GM21619 (cell line): ENCODE measurements at regions not wholly inside any gene's neighbourhood (a gene's known extent, or its start where the extent isn't known, plus 50 kb on each side); places are given as distances from the start of the nearest gene placed in this dataset.

Experiments
- ATAC-seq: cut with Tn5 transposase; IDR thresholded peaks from one replicate; pipeline ENCODE4 v1.9.1; 2021; ENCODE audit not compliant: unreplicated experiment

DNA sequence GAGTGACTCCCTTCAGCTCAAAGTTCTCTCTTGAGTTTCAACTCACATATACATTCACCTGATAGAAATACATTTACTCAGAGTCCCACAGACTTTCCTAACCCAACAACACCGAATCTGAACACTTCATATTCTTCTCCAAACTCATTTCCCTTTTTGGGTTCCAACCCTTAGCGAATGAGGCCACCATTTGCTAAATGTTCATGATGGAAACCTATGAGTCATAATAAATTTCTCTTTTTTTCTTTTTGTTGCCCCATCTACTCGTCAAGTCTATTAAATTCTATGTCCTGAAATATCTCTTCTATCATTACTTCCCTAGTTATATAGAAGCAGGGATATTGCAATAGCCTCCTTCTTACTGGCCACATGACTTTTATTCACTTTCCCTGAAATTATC is 100.1 kb downstream of the HLX start:
- no peak for ATAC-seq

DNA sequence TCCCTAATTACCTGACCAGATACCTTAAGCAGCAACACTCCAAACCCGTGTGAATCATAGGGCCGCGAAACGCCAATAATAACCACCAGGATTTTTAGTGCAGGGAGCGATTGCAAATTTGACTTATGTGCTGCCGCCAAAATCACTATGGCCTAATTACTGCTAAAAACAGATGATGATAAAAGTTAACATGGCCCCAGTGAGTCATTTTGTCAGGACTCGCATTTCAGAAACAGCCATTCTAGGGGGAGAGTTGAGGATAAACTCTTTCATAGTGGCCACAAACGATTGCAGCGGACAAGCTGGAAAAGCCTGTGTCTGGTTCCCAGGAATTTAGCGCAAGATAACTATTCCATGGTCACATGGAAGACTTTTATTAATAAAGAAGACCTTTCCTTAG is 103.4 kb downstream of the HLX start:
- no peak for ATAC-seq

DNA sequence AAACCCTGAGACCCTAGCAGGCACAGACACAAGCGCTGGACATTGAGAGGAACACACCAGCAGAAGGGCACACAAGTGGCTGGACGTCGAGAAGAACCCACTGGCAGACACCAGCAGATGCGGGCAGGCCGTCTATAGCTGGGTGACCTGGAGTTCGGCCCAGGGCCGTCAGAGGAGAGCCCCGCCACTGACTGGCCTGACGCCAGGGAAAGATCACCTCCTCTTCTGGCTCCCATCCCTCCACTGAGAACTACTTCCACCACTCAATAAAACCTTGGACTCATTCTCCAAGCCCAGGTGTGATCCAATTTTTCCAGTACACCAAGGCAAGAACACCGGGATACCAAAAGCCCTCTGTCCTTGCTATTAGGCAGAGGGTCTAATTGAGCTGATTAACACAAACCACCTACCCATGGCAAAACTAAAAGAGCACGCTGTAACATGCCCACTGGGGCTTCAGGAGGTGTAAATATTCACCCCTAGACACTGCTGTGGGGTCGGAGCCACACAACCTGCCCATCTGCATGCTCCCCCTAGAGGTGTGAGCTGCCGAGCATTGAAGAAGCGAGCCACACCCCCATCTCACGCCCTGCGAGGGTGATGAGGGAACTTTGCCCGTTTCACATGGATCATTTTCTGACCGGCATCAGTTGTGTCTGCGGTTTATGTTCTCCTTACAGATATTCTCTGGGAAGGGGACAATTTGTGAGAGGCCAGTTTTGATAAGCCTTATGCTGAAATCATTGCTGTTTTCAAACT is 104.8 kb downstream of the HLX start:
- ATAC-seq = no peak

DNA sequence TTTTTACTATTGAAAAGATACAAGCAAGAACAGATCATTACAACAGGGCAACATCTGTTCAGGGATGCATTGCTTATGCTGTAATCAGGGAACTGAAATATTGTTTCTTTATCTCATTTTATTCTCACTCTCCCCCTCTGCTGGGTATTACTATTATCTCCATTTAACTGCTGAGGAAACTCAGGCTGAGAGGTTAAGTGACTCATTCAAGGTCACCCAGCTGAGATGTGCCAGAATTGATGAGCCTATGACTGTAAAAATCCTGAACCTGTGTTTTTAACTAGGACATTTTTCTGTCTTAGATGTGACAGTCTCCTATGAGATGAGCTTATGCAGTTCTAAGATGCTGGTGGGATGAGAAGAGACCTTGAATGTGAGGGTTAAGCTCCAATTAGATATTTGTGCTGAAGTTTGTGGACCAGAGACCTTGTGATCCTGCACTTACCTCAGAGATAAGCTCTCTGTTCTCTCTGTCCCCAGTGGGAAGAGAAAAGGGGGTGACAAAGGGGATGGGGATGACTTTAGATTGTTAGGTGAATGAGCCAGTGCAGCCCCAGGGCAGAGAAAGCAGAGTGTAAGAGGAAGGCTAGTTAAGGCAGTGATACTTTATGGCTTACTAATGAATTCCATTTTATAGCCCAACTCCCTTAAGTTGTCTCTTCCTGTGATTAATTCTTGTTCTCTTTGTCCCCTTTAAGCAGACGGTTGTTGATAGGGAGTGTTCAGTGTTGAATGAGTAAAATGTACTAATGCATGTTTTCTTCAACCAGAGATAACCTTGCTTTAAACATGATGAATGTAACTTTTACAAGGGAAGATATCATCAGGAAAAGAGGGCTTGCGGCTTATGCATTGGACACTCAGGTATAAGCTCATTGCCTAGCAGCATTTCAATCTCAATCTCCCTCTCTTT is 111.4 kb downstream of the HLX start:
- ATAC-seq = no peak

DNA sequence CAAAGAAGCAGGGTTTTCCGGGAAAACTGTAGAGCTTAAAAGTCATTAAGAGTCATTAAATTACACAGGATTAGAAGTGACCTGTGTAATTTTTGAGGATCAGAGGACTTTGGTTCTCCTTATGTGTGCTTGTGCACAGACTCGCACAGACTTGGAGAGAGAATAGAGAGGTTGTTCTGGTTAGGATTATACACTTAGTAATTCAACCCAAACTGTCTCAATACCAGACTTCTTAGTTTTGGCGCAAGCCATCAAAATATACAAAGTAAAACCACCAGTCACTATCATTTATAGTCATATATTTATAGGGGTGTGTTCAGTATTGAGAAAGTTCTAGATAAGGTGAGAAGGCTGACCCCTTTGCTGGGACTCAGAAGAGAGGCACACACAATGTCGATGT is 112.3 kb downstream of the HLX start:
- ATAC-seq = no peak

DNA sequence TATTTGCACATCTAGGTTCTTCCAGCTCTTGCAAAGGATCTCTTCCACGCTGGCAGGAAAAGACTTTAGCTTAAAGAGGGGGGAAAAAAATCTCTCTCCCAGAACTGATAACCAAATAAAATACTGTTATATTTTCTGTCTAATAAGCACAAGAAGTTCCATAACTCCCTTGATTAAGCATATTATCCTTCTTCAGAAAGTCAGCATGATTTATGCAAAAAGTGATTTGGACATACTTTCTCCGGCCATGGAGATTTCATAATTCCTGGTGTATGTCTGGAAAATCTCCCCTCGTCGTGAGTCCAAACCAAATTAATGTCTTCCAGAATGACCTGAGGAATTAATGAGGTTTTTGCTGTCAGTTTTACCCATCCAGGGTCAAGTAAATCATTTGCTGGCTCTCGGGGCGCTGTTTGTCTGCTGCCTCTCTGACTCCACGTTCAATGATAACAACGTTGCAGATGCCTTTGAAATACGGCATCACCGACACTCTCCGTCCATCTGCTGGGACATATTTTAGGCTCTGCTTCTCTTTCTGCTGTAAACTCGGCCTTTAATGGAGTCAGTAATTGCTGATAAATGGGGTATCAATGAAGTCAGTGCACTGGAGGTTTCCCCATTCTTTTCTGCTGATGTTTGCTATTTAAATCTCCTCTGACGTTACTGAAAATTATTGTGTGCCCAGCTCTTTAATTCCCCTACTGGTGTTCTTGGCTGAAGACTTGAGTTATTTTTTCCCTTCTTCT is 112.9 kb downstream of the HLX start:
- ATAC-seq = no peak

DNA sequence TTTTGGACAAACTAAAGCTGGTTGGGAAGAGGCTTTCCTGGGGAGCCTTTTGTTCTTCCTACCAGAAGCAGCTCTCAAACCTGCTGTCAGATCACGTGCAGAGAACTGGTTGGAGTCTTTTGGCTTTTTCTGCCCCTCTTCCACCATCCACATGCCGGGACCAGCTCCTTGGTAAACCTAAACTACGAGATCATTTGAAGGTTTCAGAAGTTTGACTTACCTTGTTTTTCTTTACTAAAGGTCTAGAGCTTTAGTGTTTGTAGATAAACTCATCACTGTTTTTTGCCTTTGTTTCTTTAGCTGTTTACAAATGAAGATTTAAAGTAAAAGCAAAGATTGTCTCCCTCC is 113.4 kb downstream of the HLX start:
- ATAC-seq = no peak

DNA sequence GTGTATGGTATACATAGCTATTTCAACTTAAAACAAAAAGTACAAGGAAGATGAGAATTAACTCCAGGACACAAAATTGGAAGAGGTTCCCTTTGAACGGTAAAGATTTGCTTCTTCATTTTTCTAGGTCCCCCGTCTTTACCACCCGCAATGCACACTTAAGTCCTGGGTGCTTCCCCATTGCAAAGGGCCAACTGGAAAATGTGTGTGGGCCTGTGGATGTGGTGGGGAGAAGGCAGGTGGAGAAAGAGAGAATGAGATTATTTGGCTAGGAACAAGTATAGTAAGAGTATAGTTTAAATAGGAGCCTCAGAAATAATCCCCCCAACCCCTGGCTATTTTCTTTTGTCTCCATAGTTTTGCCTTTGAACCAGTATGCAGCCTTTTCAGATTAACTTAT is 115.4 kb downstream of the HLX start:
- ATAC-seq = no peak

DNA sequence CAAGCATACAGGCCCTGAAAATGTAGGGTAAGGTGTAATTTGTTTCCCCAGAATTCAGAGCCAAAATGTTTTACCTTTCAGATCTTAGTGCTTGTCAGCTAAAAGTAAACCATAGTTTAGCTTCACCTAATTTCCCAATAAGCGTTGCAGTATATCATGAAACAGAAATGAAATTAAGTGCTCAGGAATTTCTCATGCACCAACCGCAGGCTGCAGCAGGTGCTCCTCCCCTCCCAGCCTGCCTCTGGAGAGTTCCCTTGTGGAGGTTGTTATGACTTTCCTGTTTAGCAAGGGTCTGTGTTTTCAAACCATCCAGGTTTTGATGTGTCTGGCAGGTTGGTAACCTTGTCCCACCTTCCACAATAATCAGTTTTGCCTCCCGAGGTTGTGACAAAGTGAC is 118.5 kb downstream of the HLX start:
- ATAC-seq = no peak

DNA sequence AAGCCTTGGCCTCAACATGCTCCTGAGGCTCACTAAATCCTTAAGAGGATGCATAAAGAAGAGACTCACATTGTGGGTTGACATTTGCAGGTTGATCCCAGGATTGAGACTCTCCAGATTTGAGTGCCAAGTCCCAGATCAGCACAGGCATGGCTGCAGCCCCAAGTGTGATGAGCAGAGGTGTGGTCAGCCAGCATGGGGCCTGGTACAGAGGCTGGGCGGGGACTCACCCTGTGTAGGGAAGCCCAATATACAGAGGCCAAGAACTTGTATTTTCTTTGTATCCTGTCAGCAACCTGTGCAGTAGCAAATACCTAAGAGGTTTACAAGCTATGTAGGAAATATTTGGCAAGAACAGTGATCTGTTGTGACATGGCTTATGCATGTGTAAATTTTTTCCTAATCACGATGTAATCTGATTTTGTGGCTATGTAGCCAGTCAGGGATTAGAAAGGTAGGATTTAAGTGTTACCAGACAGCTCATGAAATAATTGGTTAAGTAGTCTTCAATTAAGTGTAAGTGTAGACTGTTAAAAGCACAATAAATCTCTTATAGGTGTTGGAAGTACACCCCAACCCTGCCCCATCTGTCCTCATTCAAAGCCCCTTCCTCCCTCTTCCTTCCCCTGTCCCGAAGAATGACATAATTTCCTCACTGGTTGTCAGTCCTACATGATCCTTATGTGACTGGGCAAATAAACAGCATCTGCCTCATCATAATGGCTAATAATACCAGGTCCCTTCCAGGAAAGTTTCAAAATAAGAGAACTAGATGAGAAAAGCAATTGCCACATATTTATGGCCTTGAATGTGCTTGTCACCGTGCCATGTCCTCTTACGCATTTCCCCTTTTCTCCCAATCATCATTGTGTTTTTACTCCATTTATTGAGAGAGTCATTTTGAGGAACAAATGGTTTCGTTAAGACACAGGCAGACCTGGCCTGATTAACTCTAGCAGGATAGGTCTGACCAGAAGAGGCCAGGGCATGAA is 120.9 kb downstream of the HLX start:
- no peak for ATAC-seq

DNA sequence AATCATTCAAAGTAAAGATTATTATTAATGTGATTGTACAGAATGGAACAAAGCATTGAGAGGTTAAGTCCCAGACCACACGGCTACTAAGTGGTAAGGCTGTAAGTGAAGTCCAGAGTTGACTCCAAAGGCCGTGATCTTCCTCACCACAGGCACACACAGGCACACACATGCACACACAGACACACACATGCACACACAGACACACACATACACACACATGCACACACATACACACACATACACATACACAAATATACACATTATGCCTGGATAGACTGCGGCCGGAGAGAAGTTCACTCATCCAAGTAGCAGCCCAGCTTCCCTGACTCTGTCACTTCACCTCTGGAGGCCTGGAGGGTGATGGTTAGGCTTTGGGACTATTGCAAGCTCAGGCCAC is 121.9 kb downstream of the HLX start:
- no peak for ATAC-seq

DNA sequence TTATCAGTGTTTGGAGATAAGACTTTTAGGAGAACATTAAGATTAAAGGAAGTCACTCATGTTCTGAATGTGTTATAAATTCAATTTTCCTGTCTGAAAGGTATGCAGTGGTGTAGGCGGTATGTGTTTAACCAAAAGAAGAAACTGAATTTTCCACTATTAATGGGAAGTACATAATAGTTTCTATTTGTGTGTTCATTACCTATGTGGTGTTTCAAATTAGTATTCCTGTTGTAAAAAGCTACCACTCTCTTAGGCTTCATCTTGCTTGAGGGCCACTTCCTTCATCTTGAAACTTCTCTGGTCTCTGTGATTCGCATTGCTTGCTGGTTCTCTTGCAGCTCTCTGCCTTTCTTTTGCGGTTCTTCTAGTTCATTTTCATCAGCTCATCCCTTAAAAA is 123.4 kb downstream of the HLX start:
- no peak for ATAC-seq

DNA sequence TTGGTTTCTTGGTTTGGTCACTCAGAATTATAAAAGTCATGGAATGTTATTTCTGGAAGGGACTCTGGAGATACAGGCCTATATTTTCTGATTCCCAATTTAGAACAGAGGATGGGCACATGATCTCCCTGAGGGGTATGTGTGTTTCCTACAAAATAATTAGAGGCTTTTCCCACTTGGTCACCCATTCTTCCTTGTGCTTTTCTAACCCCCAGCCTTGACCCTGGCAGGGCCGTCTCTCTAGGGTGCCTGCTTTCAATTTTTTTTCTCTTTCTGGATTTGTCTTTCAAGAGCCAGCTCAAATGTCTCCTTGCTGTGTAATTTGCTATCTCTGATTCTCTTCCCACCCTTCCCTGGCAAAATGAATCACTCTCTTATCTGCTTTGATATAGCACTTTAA is 131.9 kb downstream of the HLX start:
- no peak for ATAC-seq

DNA sequence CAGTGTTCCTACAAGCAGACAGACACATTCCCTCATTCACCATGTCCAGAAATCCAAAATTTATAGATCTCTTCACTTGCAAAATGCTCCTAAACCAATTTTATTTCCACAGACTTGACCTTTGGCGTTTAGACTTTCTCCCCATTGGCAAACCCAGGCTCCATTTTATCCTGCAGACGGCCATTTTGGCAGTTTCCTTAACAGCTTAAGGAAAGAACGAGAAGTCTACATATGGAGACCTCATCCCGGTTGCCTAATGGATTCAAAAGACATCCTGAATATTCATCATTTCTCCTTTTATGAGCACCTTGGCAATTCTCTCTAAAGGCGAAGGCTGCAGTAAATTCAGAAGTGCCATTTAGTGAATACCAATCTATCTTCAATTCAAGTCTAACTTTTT is 132.9 kb downstream of the HLX start:
- ATAC-seq = no peak

DNA sequence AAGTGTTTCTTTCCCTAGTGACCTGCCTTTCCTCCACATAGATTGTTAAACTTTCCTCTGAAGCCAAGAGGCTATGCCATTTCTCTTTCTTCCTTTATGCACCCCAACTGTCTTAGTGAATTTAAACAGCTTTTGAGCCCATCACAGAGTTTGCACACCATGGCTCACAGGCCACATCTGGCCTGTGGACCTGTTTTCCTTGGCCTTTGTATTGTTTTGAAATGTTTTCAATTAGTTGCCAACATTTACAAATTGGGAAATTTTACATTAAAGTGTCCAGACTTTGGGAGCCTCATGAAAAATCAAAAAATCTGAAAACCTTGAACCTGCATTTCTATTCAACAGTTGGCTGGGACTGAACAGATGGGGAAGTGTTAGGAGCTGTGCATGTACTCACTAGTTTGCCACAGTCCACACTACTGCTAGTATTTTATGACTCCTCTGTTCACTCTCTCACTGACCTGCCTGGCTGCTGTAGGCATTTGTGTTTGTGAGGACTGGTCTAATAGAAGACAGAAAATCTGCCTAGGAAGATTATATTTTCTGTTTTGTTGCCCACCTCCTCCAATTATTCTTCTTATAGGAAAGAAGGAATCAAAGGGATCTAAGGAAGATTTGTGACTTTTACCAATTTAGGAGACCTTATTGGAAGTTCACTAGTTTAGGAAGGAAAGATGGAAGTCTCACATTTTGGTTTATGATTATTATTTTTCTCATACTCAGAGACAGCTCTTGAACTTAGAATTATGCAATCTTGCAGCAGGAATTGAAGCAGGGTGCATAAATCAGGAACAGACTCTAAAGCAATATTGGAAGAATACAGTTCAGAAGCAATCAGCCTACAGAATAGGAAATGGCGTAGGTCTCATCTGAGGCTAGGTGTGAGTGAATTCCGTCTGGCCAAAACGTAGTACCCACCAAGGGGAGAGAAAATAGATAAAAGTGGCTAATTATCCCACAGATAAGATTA is 134.7 kb downstream of the HLX start:
- no peak for ATAC-seq

DNA sequence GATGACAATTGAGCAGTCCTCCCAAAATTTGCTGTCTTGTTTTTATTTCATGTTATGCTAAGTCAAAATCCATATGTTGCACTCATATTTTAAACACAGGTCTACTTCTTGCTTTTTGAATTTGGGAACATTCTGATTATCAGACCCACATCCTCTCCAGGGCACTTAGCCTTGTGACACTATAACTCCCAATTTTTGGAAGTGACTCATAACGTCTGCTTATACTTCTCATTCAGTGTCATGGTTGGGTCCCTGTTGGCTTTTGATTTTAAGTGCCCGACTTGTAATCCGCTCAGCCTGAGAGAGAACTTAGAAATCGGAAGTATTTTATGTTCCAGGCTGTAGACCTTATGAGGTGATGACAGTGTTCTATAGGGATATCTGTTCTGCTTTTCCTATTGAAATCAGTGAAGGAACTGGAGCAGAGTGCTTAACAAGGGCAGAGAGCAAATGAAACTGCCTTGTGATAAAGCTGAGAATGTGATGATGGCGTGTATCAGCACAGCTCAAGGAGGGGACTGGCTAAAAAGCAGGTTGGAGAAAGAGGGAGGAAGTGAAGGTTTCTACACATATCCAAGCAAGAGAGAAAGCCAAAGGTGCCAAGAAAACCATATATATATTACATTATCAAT is 136.0 kb downstream of the HLX start:
- ATAC-seq = no peak

DNA sequence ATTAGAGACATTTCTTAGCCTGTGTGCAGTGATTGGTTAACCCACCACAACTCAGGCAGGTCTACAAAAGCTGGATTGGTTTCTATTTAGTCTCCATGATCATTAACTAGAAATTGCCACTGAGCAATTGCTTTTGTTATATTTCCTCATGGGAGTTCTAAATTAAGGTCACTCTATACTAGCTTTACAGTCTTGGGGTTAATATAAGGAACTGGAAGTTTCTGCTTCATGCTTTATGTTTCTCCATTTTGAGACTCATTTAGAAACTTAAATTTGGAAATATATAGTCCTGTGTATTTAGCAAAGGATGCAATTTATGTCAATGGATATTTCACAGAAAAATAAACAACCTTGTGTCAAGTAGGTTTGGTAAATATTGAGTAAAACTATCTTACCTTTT is 137.5 kb downstream of the HLX start:
- no peak for ATAC-seq

DNA sequence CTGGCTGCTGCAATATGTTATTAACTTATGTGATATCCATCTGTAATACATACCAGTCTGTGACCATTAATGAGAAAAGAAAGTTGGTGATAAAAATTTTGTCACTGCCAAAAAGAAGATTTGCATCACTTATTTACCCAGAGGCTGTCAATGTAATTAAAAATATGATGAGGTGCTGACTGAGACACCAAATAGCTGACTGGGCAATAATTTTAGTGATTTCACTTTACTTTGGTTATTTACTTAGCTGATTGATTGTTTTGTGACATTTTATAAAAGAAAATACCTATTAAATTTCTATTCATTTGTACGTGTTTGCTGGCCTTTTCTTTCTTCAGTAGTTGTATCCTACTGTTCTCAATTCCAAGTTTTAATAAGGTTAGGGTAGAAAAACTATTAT is 139.2 kb downstream of the HLX start:
- no peak for ATAC-seq

DNA sequence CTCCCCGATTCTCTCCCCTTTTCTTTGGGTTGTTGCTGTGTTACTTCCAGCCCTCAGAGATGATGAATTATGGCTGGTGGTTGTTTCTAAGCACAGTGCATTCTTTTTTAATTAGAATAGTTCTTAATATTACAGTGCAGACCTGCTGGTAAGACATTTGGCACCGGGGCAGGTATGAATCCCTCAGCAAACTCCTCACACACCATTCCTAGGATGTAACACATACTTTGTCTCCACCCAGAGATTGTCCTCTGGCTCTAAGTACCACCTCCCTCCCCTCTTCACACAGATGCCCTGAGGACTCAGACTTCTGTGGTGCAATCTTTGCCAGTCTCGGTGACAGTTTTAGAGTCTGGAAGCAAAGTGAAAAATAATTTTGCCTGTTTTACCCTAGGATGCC is 143.1 kb downstream of the HLX start:
- ATAC-seq = no peak
